ENCODE measurements at regions not wholly inside any gene's neighbourhood (a gene's known extent, or its start where the extent isn't known, plus 50 kb on each side); places are given as distances from the start of the nearest gene placed in this dataset.

DNA sequence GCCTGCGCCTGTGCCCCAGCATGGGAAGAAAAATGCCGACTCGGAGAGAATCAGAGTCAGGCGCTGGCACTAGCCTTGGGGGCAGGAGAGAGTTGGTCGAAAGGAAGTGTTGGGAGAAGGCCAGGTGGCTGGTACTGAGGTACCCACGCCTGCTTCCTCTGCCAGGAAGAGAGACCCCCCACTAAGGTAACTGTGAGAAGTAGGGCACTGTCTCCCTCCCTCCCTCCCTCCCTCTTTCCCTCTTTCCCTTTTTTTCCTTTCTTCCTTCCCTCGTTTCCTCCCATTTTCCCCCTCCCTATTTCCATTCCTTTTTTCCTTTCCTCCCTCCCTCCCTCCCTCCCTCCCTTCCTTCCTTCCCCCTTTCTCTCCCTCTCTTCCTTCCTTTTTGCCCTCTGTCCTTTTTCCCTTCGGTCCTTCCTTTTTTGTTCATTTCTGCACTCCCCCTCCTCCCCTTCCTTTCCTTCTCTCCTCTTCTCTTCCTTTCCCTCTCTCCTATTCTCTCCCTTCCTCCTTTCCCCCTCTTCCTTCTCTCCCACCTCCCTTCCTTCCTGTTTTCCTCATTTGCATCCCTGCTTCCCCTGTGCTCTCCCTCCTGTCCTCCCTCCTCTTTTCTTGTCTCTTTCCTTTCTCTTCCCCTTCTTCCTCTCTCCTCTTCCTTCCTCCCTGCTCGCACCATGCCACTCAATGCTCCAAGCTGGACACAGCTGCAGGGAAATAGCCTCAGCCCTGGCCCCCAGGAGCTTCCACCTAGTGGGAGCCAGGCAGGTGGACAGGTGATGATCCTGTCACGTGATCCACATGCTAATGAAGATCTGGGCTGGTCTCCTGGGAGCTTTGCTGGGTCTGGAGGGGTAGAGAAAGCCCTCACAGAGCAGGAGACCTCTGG, 148.0 kb downstream of the DHX35 start:
- TF ChIP-seq, protein P1, sequence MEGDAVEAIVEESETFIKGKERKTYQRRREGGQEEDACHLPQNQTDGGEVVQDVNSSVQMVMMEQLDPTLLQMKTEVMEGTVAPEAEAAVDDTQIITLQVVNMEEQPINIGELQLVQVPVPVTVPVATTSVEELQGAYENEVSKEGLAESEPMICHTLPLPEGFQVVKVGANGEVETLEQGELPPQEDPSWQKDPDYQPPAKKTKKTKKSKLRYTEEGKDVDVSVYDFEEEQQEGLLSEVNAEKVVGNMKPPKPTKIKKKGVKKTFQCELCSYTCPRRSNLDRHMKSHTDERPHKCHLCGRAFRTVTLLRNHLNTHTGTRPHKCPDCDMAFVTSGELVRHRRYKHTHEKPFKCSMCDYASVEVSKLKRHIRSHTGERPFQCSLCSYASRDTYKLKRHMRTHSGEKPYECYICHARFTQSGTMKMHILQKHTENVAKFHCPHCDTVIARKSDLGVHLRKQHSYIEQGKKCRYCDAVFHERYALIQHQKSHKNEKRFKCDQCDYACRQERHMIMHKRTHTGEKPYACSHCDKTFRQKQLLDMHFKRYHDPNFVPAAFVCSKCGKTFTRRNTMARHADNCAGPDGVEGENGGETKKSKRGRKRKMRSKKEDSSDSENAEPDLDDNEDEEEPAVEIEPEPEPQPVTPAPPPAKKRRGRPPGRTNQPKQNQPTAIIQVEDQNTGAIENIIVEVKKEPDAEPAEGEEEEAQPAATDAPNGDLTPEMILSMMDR (conservative IDR thresholded peaks at IDR 0.05; ENCODE audit: low read depth, low read length), result no peak
- no peak for TF ChIP-seq EZH2 (IDR thresholded peaks at IDR 0.05; ENCODE audit: low read length, unreplicated experiment)
